SH-SY5Y (cell line): ENCODE measurements at regions not wholly inside any gene's neighbourhood (a gene's known extent, or its start where the extent isn't known, plus 50 kb on each side); places are given as distances from the start of the nearest gene placed in this dataset.

Experiments used
- GATA2 ChIP-seq: IDR thresholded peaks from 2 replicates; pipeline ENCODE4 v1.6.1; 2011; ENCODE audit warnings: mild to moderate bottlenecking, low read depth, low read length
- GATA3 ChIP-seq: IDR thresholded peaks from 2 replicates; pipeline ENCODE4 v1.6.1; 2011; ENCODE audit warnings: low read depth, mild to moderate bottlenecking, low read length, moderate library complexity

GRCh38 chr9:92196400-92196799, 81.2 kb upstream of the SPTLC1 start:
- TF ChIP-seq GATA3, result no peak
- no peak for TF ChIP-seq GATA2
